HG03196 (cell line): ENCODE measurements at regions not wholly inside any gene's neighbourhood (a gene's known extent, or its start where the extent isn't known, plus 50 kb on each side); places are given as distances from the start of the nearest gene placed in this dataset.

Source experiments
- ATAC-seq: cut with Tn5 transposase; IDR thresholded peaks from one replicate; pipeline ENCODE4 v1.9.1; 2021; ENCODE audit not compliant: unreplicated experiment

GRCh38 chr1:209041927-209042326, 541.6 kb upstream of the CAMK1G start:
- ATAC-seq: no peak

GRCh38 chr1:209042413-209042812, 541.1 kb upstream of the CAMK1G start:
- ATAC-seq: no peak

GRCh38 chr1:209045331-209046057, 538.0 kb upstream of the CAMK1G start:
- ATAC-seq: no peak

GRCh38 chr1:209046058-209046417, 537.5 kb upstream of the CAMK1G start:
- ATAC-seq: no peak

GRCh38 chr1:209046935-209047334, 536.6 kb upstream of the CAMK1G start:
- no peak for ATAC-seq

- ATAC-seq: no peak
These were observed 534.4 kb upstream of the CAMK1G start for GRCh38 chr1:209048941-209049669.

- ATAC-seq: no peak
These were observed 531.9 kb upstream of the CAMK1G start for GRCh38 chr1:209051570-209051969.

- ATAC-seq: no peak
These were observed 529.9 kb upstream of the CAMK1G start for GRCh38 chr1:209053587-209053986.

- no peak for ATAC-seq
These were observed 526.4 kb upstream of the CAMK1G start for GRCh38 chr1:209057083-209057482.

GRCh38 chr1:209057901-209058300, 525.6 kb upstream of the CAMK1G start:
- ATAC-seq: no peak

- ATAC-seq: no peak
These were observed 524.1 kb upstream of the CAMK1G start for GRCh38 chr1:209059376-209059775.

- no peak for ATAC-seq
These were observed 523.5 kb upstream of the CAMK1G start for GRCh38 chr1:209059981-209060380.

GRCh38 chr1:209062081-209062620, 521.4 kb upstream of the CAMK1G start:
- no peak for ATAC-seq

- ATAC-seq: no peak
These were observed 520.7 kb upstream of the CAMK1G start for GRCh38 chr1:209062863-209063262.

GRCh38 chr1:209063767-209064659, 519.5 kb upstream of the CAMK1G start:
- no peak for ATAC-seq

GRCh38 chr1:209064850-209065706, 518.4 kb upstream of the CAMK1G start:
- no peak for ATAC-seq

- no peak for ATAC-seq
These were observed 511.0 kb upstream of the CAMK1G start for GRCh38 chr1:209072481-209072880.

GRCh38 chr1:209073879-209074278, 509.6 kb upstream of the CAMK1G start:
- no peak for ATAC-seq

- no peak for ATAC-seq
These were observed 508.8 kb upstream of the CAMK1G start for GRCh38 chr1:209074575-209075250.

- ATAC-seq: no peak
These were observed 506.8 kb upstream of the CAMK1G start for GRCh38 chr1:209076688-209077087.
